Stimulated activated CD4-positive, alpha-beta T cell treated with anti-CD3 and anti-CD28 coated beads, Interleukin-2, amount 100 ng/mL, for 4 hours (primary cell): ENCODE measurements at regions not wholly inside any gene's neighbourhood (a gene's known extent, or its start where the extent isn't known, plus 50 kb on each side); places are given as distances from the start of the nearest gene placed in this dataset.

Source experiments
- DNase-seq: peaks from one replicate; pipeline ENCODE4 v3.0.0-alpha.2; 2020; ENCODE audit warnings: low read depth

- no peak for DNase-seq
Measured at GRCh38 chr18:1954583-1955312, 616.6 kb downstream of the METTL4 start.

- DNase-seq = no peak
Measured at GRCh38 chr18:1958798-1959197, 612.5 kb downstream of the METTL4 start.

GRCh38 chr18:1965016-1965415 lies 606.3 kb downstream of the METTL4 start:
- no peak for DNase-seq

GRCh38 chr18:1965541-1965940 lies 605.8 kb downstream of the METTL4 start:
- DNase-seq = no peak

GRCh38 chr18:1968801-1969498 lies 602.4 kb downstream of the METTL4 start:
- DNase-seq = no peak

GRCh38 chr18:1976484-1976883 lies 594.8 kb downstream of the METTL4 start:
- DNase-seq = no peak

- DNase-seq = no peak
Measured at GRCh38 chr18:1982056-1982455, 589.2 kb downstream of the METTL4 start.

GRCh38 chr18:1983746-1984515 lies 587.4 kb downstream of the METTL4 start:
- DNase-seq = no peak

GRCh38 chr18:1993866-1994265 lies 577.4 kb downstream of the METTL4 start:
- no peak for DNase-seq

GRCh38 chr18:1994471-1994870 lies 576.8 kb downstream of the METTL4 start:
- DNase-seq = no peak

- no peak for DNase-seq
Measured at GRCh38 chr18:1995041-1995612, 576.2 kb downstream of the METTL4 start.

- no peak for DNase-seq
Measured at GRCh38 chr18:1998121-1998520, 573.2 kb downstream of the METTL4 start.

- DNase-seq = no peak
Measured at GRCh38 chr18:1999387-1999786, 571.9 kb downstream of the METTL4 start.

- no peak for DNase-seq
Measured at GRCh38 chr18:2002151-2002550, 569.2 kb downstream of the METTL4 start.

- DNase-seq = no peak
Measured at GRCh38 chr18:2002604-2003003, 568.7 kb downstream of the METTL4 start.

GRCh38 chr18:2009942-2010697 lies 561.2 kb downstream of the METTL4 start:
- no peak for DNase-seq

- DNase-seq = no peak
Measured at GRCh38 chr18:2027016-2027415, 544.3 kb downstream of the METTL4 start.

- no peak for DNase-seq
Measured at GRCh38 chr18:2027756-2028155, 543.5 kb downstream of the METTL4 start.

- DNase-seq = no peak
Measured at GRCh38 chr18:2028986-2029385, 542.3 kb downstream of the METTL4 start.

- DNase-seq = no peak
Measured at GRCh38 chr18:2030647-2031046, 540.7 kb downstream of the METTL4 start.

GRCh38 chr18:2032036-2032435 lies 539.3 kb downstream of the METTL4 start:
- DNase-seq = no peak

GRCh38 chr18:2035056-2035455 lies 536.2 kb downstream of the METTL4 start:
- DNase-seq = no peak
